HFF-Myc (cell line): ENCODE measurements at regions not wholly inside any gene's neighbourhood (a gene's known extent, or its start where the extent isn't known, plus 50 kb on each side); places are given as distances from the start of the nearest gene placed in this dataset.
A peak's percentile ranks its signal among the peaks of the same experiment; 100 is the strongest.

Source experiments
- DNase-seq: peaks from one replicate; pipeline ENCODE4 v3.0.0-alpha.2; 2011; ENCODE audit warnings: low read depth; ENCODE audit errors: extremely low read depth
- H3K4me3 ChIP-seq: replicated peaks from 2 replicates; pipeline ENCODE4 v1.5.1; 2011; ENCODE audit warnings: low read depth, mild to moderate bottlenecking, control low read depth, low read length
- CTCF ChIP-seq: IDR thresholded peaks from 2 replicates; pipeline ENCODE4 v1.5.1; 2012; ENCODE audit warnings: mild to moderate bottlenecking, low read depth, low read length, control low read depth; ENCODE audit errors: missing control alignments

DNA sequence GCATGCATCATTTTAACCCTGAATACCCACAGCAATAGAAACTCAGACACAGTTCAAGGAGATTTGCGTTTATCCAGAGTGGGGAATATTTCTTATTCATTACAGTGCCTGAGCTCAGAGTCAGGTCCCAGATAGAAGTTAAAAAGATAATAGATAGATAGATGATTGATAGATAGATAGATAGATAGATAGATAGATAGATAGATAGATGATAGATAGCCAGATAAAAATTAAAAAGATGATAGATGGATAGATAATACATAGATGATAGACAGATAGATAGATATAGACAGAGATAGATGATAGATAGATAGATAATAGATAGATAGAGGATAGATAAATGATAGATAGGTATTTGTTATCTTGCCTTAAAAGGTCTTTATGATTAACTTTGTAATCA is 184.7 kb downstream of the MYLK4 start:
- H3K4me3 ChIP-seq: no peak overlapping the region
- no peak for TF ChIP-seq CTCF

DNA sequence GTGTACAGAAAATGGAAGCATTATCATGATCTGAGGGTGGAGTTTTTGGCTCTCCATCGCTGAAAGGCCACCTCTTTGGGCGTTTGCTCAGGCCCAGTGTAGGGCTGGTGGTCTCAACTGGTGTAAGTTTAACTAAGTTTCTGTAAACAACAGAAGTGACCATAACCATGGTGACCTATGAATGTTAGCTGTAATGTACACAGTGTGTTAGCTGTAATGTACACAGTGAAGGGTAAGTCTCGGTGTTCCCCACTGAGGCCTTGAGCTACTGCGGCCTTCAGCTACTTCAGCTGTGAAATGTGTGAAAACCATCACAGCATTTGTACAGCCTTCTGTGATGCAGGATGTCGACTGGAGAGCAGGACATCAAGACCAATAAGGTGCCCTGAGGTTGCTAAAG is 185.2 kb downstream of the MYLK4 start:
- H3K4me3 ChIP-seq: no peak overlapping the region
- no peak for DNase-seq
- TF ChIP-seq CTCF: no peak

More for the DNA sequence above, 184.7 kb downstream of the MYLK4 start:
- no peak for DNase-seq

DNA sequence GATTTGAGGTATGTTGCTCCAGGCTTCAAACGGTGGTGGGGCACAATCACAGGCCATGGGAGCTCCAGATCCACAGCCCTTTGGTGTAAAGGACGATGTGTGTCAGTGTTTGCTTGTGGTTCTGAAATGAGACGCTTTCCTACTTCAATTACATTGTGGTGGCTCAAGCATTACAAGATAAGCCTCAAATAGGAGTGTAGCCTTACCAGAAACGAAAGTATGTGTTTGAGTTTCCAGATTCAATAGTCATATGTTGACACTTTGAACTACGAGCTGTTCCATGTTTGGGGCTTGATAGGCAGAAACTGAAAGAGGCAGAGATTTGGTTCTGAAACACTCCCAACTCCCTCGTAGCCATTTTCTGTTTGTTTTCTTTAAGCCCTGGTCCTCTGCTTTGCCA is 187.1 kb downstream of the MYLK4 start:
- TF ChIP-seq CTCF: no peak
- H3K4me3 ChIP-seq: no peak overlapping the region
- DNase-seq: no peak

DNA sequence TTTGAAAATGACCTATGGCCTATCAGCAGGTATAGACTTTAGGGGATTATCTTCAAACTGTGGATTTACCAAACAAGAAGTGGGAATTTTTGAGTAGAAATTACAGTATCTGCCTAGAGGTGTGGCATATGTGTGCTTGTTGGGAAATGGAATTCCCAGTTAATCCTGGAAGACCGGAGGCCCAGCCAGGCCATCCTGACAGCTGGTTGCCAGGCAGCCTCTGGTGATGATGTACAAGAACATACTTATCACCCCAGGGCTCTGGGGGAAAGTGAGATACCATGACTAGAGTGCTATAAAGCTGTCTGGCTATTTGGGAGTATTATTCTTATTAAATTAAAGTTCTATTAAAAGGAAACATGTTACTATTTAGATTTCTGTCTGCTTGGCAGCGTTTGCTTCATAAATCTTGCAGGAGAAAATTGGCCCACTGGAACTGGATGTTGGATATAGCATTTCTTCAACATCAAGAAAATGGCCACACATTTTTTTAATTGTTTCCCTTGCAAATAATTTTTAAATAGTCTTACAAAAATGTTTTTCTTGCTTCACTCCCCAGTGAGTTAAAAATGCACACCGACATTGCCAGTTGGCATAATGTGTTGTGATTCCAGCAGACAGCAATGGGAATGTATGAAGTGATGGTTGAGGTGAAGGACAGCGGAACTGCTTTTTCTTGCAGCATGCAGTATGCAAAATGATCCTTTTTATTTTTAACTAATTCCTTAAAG is 187.8 kb downstream of the MYLK4 start:
- DNase-seq: peak; percentile 11
- TF ChIP-seq CTCF: no peak
- H3K4me3 ChIP-seq: no peak overlapping the region

- TF ChIP-seq CTCF: no peak
- H3K4me3 ChIP-seq: no peak overlapping the region
- DNase-seq: no peak
Observed at GRCh38 chr6:2560917-2561698, 189.6 kb downstream of the MYLK4 start.

DNA sequence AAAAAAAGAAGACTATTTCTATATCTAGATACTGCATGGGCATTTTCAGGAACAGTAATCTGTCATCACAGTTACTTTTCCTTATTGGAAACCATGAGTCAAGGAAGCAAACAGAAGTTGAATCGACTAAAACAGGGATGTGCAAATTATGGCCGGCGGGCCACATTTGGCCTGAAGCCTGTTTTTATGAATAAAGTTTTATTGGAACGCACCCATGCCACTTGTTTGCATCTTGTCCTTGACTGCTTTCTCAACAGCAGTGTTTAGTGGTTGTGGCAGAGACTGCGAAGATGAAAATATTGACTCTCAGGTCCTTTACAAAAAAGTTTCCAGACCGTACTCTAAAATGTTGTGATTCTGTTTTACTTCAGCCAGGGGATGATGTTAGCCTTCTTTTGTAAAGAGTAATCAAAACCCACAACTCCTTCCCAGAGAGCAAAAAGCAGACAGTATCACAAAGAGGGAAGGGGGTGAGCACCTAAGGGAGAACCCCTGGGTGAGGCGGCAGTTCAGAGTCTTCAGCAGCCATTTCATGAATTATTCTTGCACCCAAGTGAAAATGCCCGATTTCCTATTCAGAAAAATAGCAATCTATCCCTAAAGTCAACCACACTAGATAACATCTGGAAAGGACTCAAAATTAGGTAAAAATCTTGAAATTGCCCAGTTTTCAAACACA is 190.4 kb downstream of the MYLK4 start:
- no peak for DNase-seq

More for the DNA sequence above, 190.4 kb downstream of the MYLK4 start:
- no peak for TF ChIP-seq CTCF
- no peak overlapping the region for H3K4me3 ChIP-seq
